LNCAP (cell line): ENCODE measurements at regions not wholly inside any gene's neighbourhood (a gene's known extent, or its start where the extent isn't known, plus 50 kb on each side); places are given as distances from the start of the nearest gene placed in this dataset.

ENCODE experiments used
- CTCF ChIP-seq: fragments of 450-650 bp; IDR thresholded peaks from 2 replicates; pipeline ENCODE4 v1.5.1; 2017; ENCODE audit warnings: mild to moderate bottlenecking

DNA sequence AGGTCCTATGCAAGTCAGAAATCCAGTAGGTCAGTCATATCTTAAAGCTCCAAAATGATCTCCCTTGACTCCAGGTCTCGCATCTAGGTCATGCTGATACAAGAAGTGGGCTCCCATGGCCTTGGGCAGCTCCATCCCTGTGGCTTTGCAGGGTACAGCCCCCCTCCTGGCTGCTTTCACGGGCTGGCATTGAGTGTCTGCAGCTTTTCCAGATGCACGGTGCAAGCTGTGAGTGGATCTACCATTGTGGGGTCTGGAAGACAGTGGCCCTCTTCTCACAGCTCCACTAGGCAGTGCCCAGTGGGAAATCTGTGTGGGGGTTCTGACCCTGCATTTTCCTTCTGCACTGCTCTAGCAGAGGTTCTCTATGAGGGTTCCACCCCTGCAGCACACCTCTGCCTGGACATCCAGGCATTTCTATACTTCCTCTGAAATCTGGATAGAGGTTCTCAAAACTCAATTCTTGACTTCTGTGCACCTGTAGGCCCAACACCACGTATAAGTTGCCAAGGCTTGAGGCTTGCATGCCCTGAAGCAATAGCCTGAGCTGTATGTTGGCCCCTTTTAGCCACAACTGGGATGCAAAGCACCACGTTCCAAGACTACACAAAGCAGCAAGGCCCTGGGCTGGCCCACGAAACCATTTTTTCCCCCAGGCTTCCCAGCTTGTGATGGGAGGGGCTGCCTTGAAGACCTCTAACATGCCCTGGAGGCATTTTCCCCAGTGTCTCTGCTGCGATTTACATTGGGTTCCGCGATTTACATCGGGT, 472.7 kb downstream of the NPHP4 start:
- TF ChIP-seq CTCF = no peak

DNA sequence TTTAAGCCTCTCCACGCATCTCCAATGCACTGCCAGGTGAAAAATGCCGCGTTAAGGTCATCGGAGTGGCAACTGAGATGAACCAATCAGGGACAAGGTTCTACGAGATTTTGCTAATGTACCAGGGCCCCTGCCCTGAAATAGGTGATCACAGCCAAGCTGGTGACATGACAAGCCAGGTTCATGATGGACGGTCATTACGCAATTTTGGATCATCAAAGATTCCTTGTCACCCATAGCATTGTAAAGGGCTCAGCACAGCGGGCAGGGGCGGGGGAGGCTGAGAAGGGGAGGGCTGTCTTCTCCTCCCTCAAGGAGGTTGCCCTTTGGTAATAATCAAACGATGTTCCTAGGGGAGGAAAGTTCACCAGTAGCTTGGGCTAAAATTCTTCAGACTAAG, 475.5 kb downstream of the NPHP4 start:
- TF ChIP-seq CTCF = no peak

- TF ChIP-seq CTCF = no peak
Measured at GRCh38 chr1:5515501-5515900, 476.7 kb downstream of the NPHP4 start.

- peak; percentile 100 for TF ChIP-seq CTCF
Measured at GRCh38 chr1:5514527-5515183, 477.6 kb downstream of the NPHP4 start.

GRCh38 chr1:5513846-5514526, 478.2 kb downstream of the NPHP4 start:
- TF ChIP-seq CTCF = no peak

DNA sequence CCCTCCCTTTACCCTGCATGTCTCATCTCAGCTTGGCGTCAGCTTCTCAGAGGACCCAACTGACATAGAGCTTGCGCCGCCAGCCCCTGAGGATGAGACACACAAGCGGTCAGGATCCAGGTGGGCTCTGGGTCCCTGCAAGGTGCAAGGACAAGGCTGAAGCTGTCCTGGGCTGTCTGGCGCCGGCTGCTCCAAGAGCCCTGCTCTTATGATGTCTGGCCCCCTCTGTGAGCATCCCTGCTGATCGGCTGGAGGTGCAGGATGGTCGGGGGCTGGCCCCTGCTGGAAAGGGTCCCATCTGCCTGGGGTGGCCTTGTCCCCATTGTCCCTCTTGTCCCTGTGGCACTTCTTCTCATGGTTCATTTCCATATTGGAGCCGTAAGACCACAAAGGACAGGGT, 479.0 kb downstream of the NPHP4 start:
- no peak for TF ChIP-seq CTCF

DNA sequence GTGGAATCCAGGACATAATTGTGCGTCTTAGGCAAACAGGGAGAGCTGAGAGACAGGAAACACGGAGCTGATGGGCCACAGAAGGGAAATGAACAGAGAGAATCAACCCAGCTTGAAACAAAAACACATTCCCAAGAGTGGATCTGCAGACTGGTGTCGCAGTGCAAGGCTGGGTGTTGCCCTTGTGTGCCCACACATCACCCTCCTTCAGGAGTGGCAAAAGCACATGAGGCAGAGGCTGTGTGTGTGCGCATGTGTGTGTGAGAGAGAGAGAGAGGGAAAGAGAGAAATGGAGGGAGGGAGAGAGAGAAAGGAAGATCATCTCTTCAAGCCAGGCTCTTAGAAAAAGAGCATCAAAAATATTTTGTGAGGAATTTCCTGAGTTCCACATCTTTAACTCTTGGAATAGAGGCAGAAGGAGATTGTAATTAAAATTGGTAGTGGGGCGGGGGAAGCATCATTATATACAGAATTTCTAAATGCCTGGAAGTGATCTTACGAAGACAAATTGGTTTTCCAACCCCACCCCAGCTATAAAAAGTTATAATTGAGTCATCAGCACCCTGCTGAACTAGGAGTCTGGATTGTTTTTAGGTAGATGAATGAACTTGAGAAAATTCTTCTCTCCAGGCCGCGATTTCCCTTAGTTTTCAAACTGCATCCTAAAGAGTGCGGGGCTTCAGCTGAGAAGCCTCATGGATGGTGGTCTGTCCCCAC, 480.7 kb downstream of the NPHP4 start:
- no peak for TF ChIP-seq CTCF
